HEK293 (cell line): ENCODE measurements at regions not wholly inside any gene's neighbourhood (a gene's known extent, or its start where the extent isn't known, plus 50 kb on each side); places are given as distances from the start of the nearest gene placed in this dataset.

Experiments used
- TRIM28 ChIP-seq: IDR thresholded peaks from 2 replicates; pipeline ENCODE4 v1.6.1; 2011; ENCODE audit warnings: low read length, control low read depth, borderline replicate concordance
- ZFP37 ChIP-seq: fragments of 450-650 bp; formaldehyde crosslinking; IDR thresholded peaks from 2 replicates; pipeline ENCODE4 v1.5.1; 2016; ENCODE audit warnings: missing biosample characterization, missing genetic modification characterization
- ZNF133 ChIP-seq: fragments of 450-650 bp; formaldehyde crosslinking; IDR thresholded peaks from 2 replicates; pipeline ENCODE4 v1.5.1; 2016; ENCODE audit warnings: missing biosample characterization, missing genetic modification characterization
- ZNF776 ChIP-seq: fragments of 450-650 bp; formaldehyde crosslinking; IDR thresholded peaks from 2 replicates; pipeline ENCODE4 v1.5.0; 2017; ENCODE audit warnings: missing biosample characterization, missing genetic modification characterization, borderline replicate concordance
- ZNF830 ChIP-seq: fragments of 450-650 bp; IDR thresholded peaks from 2 replicates; pipeline ENCODE4 v1.5.0; 2018; ENCODE audit warnings: missing biosample characterization, missing genetic modification characterization, low read depth, mild to moderate bottlenecking, moderate library complexity
- TF ChIP-seq, protein P1 (sequence below): fragments of 450-650 bp; formaldehyde crosslinking; IDR thresholded peaks from 2 replicates; pipeline ENCODE4 v1.5.1; 2016; ENCODE audit warnings: missing biosample characterization, missing genetic modification characterization

DNA sequence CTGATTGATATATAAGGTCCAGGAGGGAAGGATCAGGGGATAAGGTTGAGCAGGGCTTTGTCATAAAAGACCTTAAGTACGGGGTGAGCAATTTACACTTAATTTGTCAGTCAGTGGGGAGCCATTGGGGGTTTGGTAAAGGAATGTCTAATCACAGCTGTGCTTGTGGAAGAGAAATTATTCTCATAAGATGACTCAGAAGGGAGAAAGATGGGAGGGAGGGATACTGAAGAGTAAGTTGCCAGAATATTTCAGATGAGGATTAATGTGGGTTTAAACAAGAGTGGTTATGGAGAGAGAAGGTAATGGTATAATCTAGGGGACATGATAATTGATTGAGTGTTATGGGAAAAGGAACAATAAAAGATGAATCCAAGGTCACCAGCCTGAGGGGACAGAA lies 500.1 kb upstream of the CCDC196 start:
- no peak for TF ChIP-seq ZNF133 (tag by site-specific recombination)
- TF ChIP-seq, protein P1, sequence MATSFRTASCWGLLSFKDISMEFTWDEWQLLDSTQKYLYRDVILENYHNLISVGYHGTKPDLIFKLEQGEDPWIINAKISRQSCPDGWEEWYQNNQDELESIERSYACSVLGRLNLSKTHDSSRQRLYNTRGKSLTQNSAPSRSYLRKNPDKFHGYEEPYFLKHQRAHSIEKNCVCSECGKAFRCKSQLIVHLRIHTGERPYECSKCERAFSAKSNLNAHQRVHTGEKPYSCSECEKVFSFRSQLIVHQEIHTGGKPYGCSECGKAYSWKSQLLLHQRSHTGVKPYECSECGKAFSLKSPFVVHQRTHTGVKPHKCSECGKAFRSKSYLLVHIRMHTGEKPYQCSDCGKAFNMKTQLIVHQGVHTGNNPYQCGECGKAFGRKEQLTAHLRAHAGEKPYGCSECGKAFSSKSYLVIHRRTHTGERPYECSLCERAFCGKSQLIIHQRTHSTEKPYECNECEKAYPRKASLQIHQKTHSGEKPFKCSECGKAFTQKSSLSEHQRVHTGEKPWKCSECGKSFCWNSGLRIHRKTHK (tag by site-specific recombination): no peak
- TF ChIP-seq TRIM28: no peak
- no peak for TF ChIP-seq ZNF776 (tag by site-specific recombination)
- TF ChIP-seq ZNF830 (tag by site-specific recombination): no peak
- TF ChIP-seq ZFP37 (tag by site-specific recombination): no peak
